ENCODE measurements at regions not wholly inside any gene's neighbourhood (a gene's known extent, or its start where the extent isn't known, plus 50 kb on each side); places are given as distances from the start of the nearest gene placed in this dataset.
"Not testable (repeated sequence)": the region's sequence is repeated elsewhere in the genome, so short reads cannot be mapped to it uniquely, and the experiment has no call there.

GRCh38 chr13:89402211-89402610, 1731.0 kb downstream of the SLITRK5 start:
- no peaks in the 10 kb centered on the region for H3K36me3 ChIP-seq (ENCODE audit: control insufficient read depth in 2 of 2, insufficient read depth in 2 of 2, low read length in 1 of 2)
- no peaks in the 10 kb centered on the region for H3K4me1 ChIP-seq (ENCODE audit: control insufficient read depth in 2 of 2, insufficient read depth in 2 of 2, low read length in 1 of 2)
- WGBS, 2 donors, result 79 to 100% methylated on average over 1 of the region's 1 CpG

GRCh38 chr13:89406096-89406495, 1734.9 kb downstream of the SLITRK5 start:
- not testable (repeated sequence) for H3K27ac ChIP-seq (ENCODE audit: low read depth in 2 of 2, low read length in 1 of 2); H3K4me3 ChIP-seq (ENCODE audit: low read depth in 1 of 2, low read length in 2 of 2); H3K27me3 ChIP-seq (ENCODE audit: control insufficient read depth in 1 of 2, insufficient read depth in 2 of 2, low read length in 2 of 2); H3K9me3 ChIP-seq (ENCODE audit: control insufficient read depth in 2 of 2, insufficient read depth in 1 of 2, low read depth in 1 of 2, low read length in 1 of 2); H3K4me1 ChIP-seq (ENCODE audit: control insufficient read depth in 2 of 2, insufficient read depth in 2 of 2, low read length in 1 of 2); H3K36me3 ChIP-seq (ENCODE audit: control insufficient read depth in 2 of 2, insufficient read depth in 2 of 2, low read length in 1 of 2)
- 91 to 94% methylated on average over 6 of the region's 6 CpGs for WGBS, 2 donors

More at GRCh38 chr13:89402211-89402610, 1731.0 kb downstream of the SLITRK5 start:
- Histone ChIP-seq H3K27me3 (ENCODE audit: control insufficient read depth in 1 of 2, insufficient read depth in 2 of 2, low read length in 2 of 2) (no peaks in the 10 kb centered on the region), H3K9me3 (ENCODE audit: control insufficient read depth in 2 of 2, insufficient read depth in 1 of 2, low read depth in 1 of 2, low read length in 1 of 2) (no peaks in the 10 kb centered on the region), H3K4me3 (ENCODE audit: low read depth in 1 of 2, low read length in 2 of 2) (no peak overlapping the region), H3K27ac (ENCODE audit: low read depth in 2 of 2, low read length in 1 of 2) (no peak overlapping the region)

- no peaks in the 10 kb centered on the region for H3K36me3 ChIP-seq (ENCODE audit: control insufficient read depth in 2 of 2, insufficient read depth in 2 of 2, low read length in 1 of 2)
- H3K27ac ChIP-seq (ENCODE audit: low read depth in 2 of 2, low read length in 1 of 2), result no peak overlapping the region
- no peaks in the 10 kb centered on the region for H3K27me3 ChIP-seq (ENCODE audit: control insufficient read depth in 1 of 2, insufficient read depth in 2 of 2, low read length in 2 of 2)
- 45 to 54% methylated on average over 4 of the region's 4 CpGs for WGBS, 2 donors
- H3K4me1 ChIP-seq (ENCODE audit: control insufficient read depth in 2 of 2, insufficient read depth in 2 of 2, low read length in 1 of 2), result no peaks in the 10 kb centered on the region
- H3K9me3 ChIP-seq (ENCODE audit: control insufficient read depth in 2 of 2, insufficient read depth in 1 of 2, low read depth in 1 of 2, low read length in 1 of 2), result no peaks in the 10 kb centered on the region
- H3K4me3 ChIP-seq (ENCODE audit: low read depth in 1 of 2, low read length in 2 of 2), result no peak overlapping the region
These were observed 1736.2 kb downstream of the SLITRK5 start for GRCh38 chr13:89407357-89407756.

GRCh38 chr13:89432997-89433396, 1761.8 kb downstream of the SLITRK5 start:
- Histone ChIP-seq H3K4me1 (ENCODE audit: control insufficient read depth in 2 of 2, insufficient read depth in 2 of 2, low read length in 1 of 2) (no peaks in the 10 kb centered on the region), H3K9me3 (ENCODE audit: control insufficient read depth in 2 of 2, insufficient read depth in 1 of 2, low read depth in 1 of 2, low read length in 1 of 2) (peaks cover 0 to 6% of the 10 kb centered on the region in 2 donors), H3K27me3 (ENCODE audit: control insufficient read depth in 1 of 2, insufficient read depth in 2 of 2, low read length in 2 of 2) (no peaks in the 10 kb centered on the region), H3K36me3 (ENCODE audit: control insufficient read depth in 2 of 2, insufficient read depth in 2 of 2, low read length in 1 of 2) (no peaks in the 10 kb centered on the region), H3K27ac (ENCODE audit: low read depth in 2 of 2, low read length in 1 of 2) (no peak overlapping the region), H3K4me3 (ENCODE audit: low read depth in 1 of 2, low read length in 2 of 2) (no peak overlapping the region)
- WGBS, 2 donors, result 23 to 34% methylated on average over 2 of the region's 2 CpGs

GRCh38 chr13:89434624-89435023, 1763.5 kb downstream of the SLITRK5 start:
- H3K4me3 ChIP-seq (ENCODE audit: low read depth in 1 of 2, low read length in 2 of 2); H3K9me3 ChIP-seq (ENCODE audit: control insufficient read depth in 2 of 2, insufficient read depth in 1 of 2, low read depth in 1 of 2, low read length in 1 of 2); H3K27me3 ChIP-seq (ENCODE audit: control insufficient read depth in 1 of 2, insufficient read depth in 2 of 2, low read length in 2 of 2); H3K4me1 ChIP-seq (ENCODE audit: control insufficient read depth in 2 of 2, insufficient read depth in 2 of 2, low read length in 1 of 2); H3K36me3 ChIP-seq (ENCODE audit: control insufficient read depth in 2 of 2, insufficient read depth in 2 of 2, low read length in 1 of 2); H3K27ac ChIP-seq (ENCODE audit: low read depth in 2 of 2, low read length in 1 of 2): not testable (repeated sequence)
- 90 to 97% methylated on average over 4 of the region's 4 CpGs for WGBS, 2 donors

GRCh38 chr13:89454681-89455080, 1783.5 kb downstream of the SLITRK5 start:
- Histone ChIP-seq H3K36me3 (ENCODE audit: control insufficient read depth in 2 of 2, insufficient read depth in 2 of 2, low read length in 1 of 2) (no peaks in the 10 kb centered on the region), H3K4me3 (ENCODE audit: low read depth in 1 of 2, low read length in 2 of 2) (no peak overlapping the region), H3K27me3 (ENCODE audit: control insufficient read depth in 1 of 2, insufficient read depth in 2 of 2, low read length in 2 of 2) (no peaks in the 10 kb centered on the region), H3K27ac (ENCODE audit: low read depth in 2 of 2, low read length in 1 of 2) (no peak overlapping the region), H3K4me1 (ENCODE audit: control insufficient read depth in 2 of 2, insufficient read depth in 2 of 2, low read length in 1 of 2) (peaks cover 0 to 2% of the 10 kb centered on the region in 2 donors), H3K9me3 (ENCODE audit: control insufficient read depth in 2 of 2, insufficient read depth in 1 of 2, low read depth in 1 of 2, low read length in 1 of 2) (no peaks in the 10 kb centered on the region)
- WGBS, 2 donors, result 29 to 39% methylated on average over 2 of the region's 2 CpGs

GRCh38 chr13:89455225-89455624, 1784.1 kb downstream of the SLITRK5 start:
- Histone ChIP-seq H3K4me1 (ENCODE audit: control insufficient read depth in 2 of 2, insufficient read depth in 2 of 2, low read length in 1 of 2) (peaks cover 0 to 2% of the 10 kb centered on the region in 2 donors), H3K27ac (ENCODE audit: low read depth in 2 of 2, low read length in 1 of 2) (no peak overlapping the region)
- WGBS, 2 donors, result 44 to 75% methylated on average over 1 of the region's 1 CpG

GRCh38 chr13:89455741-89456140, 1784.6 kb downstream of the SLITRK5 start:
- Histone ChIP-seq H3K4me3 (ENCODE audit: low read depth in 1 of 2, low read length in 2 of 2) (no peak overlapping the region), H3K36me3 (ENCODE audit: control insufficient read depth in 2 of 2, insufficient read depth in 2 of 2, low read length in 1 of 2) (no peaks in the 10 kb centered on the region), H3K27ac (ENCODE audit: low read depth in 2 of 2, low read length in 1 of 2) (no peak overlapping the region), H3K9me3 (ENCODE audit: control insufficient read depth in 2 of 2, insufficient read depth in 1 of 2, low read depth in 1 of 2, low read length in 1 of 2) (no peaks in the 10 kb centered on the region), H3K4me1 (ENCODE audit: control insufficient read depth in 2 of 2, insufficient read depth in 2 of 2, low read length in 1 of 2) (peaks cover 0 to 2% of the 10 kb centered on the region in 2 donors), H3K27me3 (ENCODE audit: control insufficient read depth in 1 of 2, insufficient read depth in 2 of 2, low read length in 2 of 2) (no peaks in the 10 kb centered on the region)
- WGBS, 2 donors, result 36 to 38% methylated on average over 2 of the region's 2 CpGs

More at GRCh38 chr13:89455225-89455624, 1784.1 kb downstream of the SLITRK5 start:
- no peaks in the 10 kb centered on the region for H3K36me3 ChIP-seq (ENCODE audit: control insufficient read depth in 2 of 2, insufficient read depth in 2 of 2, low read length in 1 of 2)
- no peaks in the 10 kb centered on the region for H3K27me3 ChIP-seq (ENCODE audit: control insufficient read depth in 1 of 2, insufficient read depth in 2 of 2, low read length in 2 of 2)
- H3K4me3 ChIP-seq (ENCODE audit: low read depth in 1 of 2, low read length in 2 of 2), result no peak overlapping the region
- H3K9me3 ChIP-seq (ENCODE audit: control insufficient read depth in 2 of 2, insufficient read depth in 1 of 2, low read depth in 1 of 2, low read length in 1 of 2), result no peaks in the 10 kb centered on the region

GRCh38 chr13:89457977-89458376, 1786.8 kb downstream of the SLITRK5 start:
- H3K36me3 ChIP-seq (ENCODE audit: control insufficient read depth in 2 of 2, insufficient read depth in 2 of 2, low read length in 1 of 2), result no peaks in the 10 kb centered on the region
- no peak overlapping the region for H3K27ac ChIP-seq (ENCODE audit: low read depth in 2 of 2, low read length in 1 of 2)
- no peaks in the 10 kb centered on the region for H3K9me3 ChIP-seq (ENCODE audit: control insufficient read depth in 2 of 2, insufficient read depth in 1 of 2, low read depth in 1 of 2, low read length in 1 of 2)
- peaks cover 0 to 2% of the 10 kb centered on the region in 2 donors for H3K4me1 ChIP-seq (ENCODE audit: control insufficient read depth in 2 of 2, insufficient read depth in 2 of 2, low read length in 1 of 2)
- 38 to 51% methylated on average over 4 of the region's 4 CpGs for WGBS, 2 donors
- H3K27me3 ChIP-seq (ENCODE audit: control insufficient read depth in 1 of 2, insufficient read depth in 2 of 2, low read length in 2 of 2), result no peaks in the 10 kb centered on the region
- H3K4me3 ChIP-seq (ENCODE audit: low read depth in 1 of 2, low read length in 2 of 2), result no peak overlapping the region

GRCh38 chr13:89458456-89458855, 1787.3 kb downstream of the SLITRK5 start:
- Histone ChIP-seq H3K27ac (ENCODE audit: low read depth in 2 of 2, low read length in 1 of 2) (no peak overlapping the region), H3K9me3 (ENCODE audit: control insufficient read depth in 2 of 2, insufficient read depth in 1 of 2, low read depth in 1 of 2, low read length in 1 of 2) (no peaks in the 10 kb centered on the region), H3K36me3 (ENCODE audit: control insufficient read depth in 2 of 2, insufficient read depth in 2 of 2, low read length in 1 of 2) (no peaks in the 10 kb centered on the region), H3K4me3 (ENCODE audit: low read depth in 1 of 2, low read length in 2 of 2) (no peak overlapping the region), H3K4me1 (ENCODE audit: control insufficient read depth in 2 of 2, insufficient read depth in 2 of 2, low read length in 1 of 2) (peaks cover 0 to 2% of the 10 kb centered on the region in 2 donors), H3K27me3 (ENCODE audit: control insufficient read depth in 1 of 2, insufficient read depth in 2 of 2, low read length in 2 of 2) (no peaks in the 10 kb centered on the region)
- 66 to 80% methylated on average over 1 of the region's 1 CpG for WGBS, 2 donors

Data from esophagus (tissue), 2 donors.